ENCODE measurements at regions not wholly inside any gene's neighbourhood (a gene's known extent, or its start where the extent isn't known, plus 50 kb on each side); places are given as distances from the start of the nearest gene placed in this dataset.
"Not testable (repeated sequence)": the region's sequence is repeated elsewhere in the genome, so short reads cannot be mapped to it uniquely, and the experiment has no call there.

- no peak for DNase-seq
Measured at GRCh38 chr2:20949256-20949655, 94.6 kb downstream of the APOB start.

- no peak for DNase-seq
Measured at GRCh38 chr2:20946468-20946867, 97.4 kb downstream of the APOB start.

GRCh38 chr2:20943721-20944120 lies 100.2 kb downstream of the APOB start:
- not testable (repeated sequence) for DNase-seq

GRCh38 chr2:20942646-20943125 lies 101.2 kb downstream of the APOB start:
- no peak for DNase-seq

GRCh38 chr2:20940856-20941255 lies 103.0 kb downstream of the APOB start:
- no peak for DNase-seq

- DNase-seq: no peak
Measured at GRCh38 chr2:20939931-20940795, 103.7 kb downstream of the APOB start.

- DNase-seq: no peak
Measured at GRCh38 chr2:20937353-20937752, 106.5 kb downstream of the APOB start.

- no peak for DNase-seq
Measured at GRCh38 chr2:20935168-20935775, 108.6 kb downstream of the APOB start.

- no peak for DNase-seq
Measured at GRCh38 chr2:20934236-20934635, 109.6 kb downstream of the APOB start.

GRCh38 chr2:20933714-20934113 lies 110.2 kb downstream of the APOB start:
- no peak for DNase-seq

- no peak for DNase-seq
Measured at GRCh38 chr2:20931346-20931745, 108.4 kb upstream of the LDAH start.

GRCh38 chr2:20930928-20931327 lies 108.0 kb upstream of the LDAH start:
- DNase-seq: no peak

GRCh38 chr2:20929721-20930120 lies 106.8 kb upstream of the LDAH start:
- DNase-seq: no peak

- DNase-seq: no peak
Measured at GRCh38 chr2:20928617-20929016, 105.7 kb upstream of the LDAH start.

- DNase-seq: peak; percentile 22
Measured at GRCh38 chr2:20925265-20925889, 102.5 kb upstream of the LDAH start.

GRCh38 chr2:20919297-20919800 lies 96.4 kb upstream of the LDAH start:
- no peak for DNase-seq

- DNase-seq: no peak
Measured at GRCh38 chr2:20917719-20918572, 95.0 kb upstream of the LDAH start.

GRCh38 chr2:20917287-20917660 lies 94.4 kb upstream of the LDAH start:
- DNase-seq: no peak

GRCh38 chr2:20916604-20917286 lies 93.8 kb upstream of the LDAH start:
- DNase-seq: peak; percentile 4

- no peak for DNase-seq
Measured at GRCh38 chr2:20915271-20915670, 92.4 kb upstream of the LDAH start.

GRCh38 chr2:20914771-20915170 lies 91.9 kb upstream of the LDAH start:
- no peak for DNase-seq

GRCh38 chr2:20914087-20914486 lies 91.2 kb upstream of the LDAH start:
- DNase-seq: no peak

All from hematopoietic multipotent progenitor cell treated with erythropoietin and hydrocortisone succinate and interleukin-3 and kit ligand, for 4 days (in vitro differentiated cells).